ENCODE measurements at regions not wholly inside any gene's neighbourhood (a gene's known extent, or its start where the extent isn't known, plus 50 kb on each side); places are given as distances from the start of the nearest gene placed in this dataset.

DNA sequence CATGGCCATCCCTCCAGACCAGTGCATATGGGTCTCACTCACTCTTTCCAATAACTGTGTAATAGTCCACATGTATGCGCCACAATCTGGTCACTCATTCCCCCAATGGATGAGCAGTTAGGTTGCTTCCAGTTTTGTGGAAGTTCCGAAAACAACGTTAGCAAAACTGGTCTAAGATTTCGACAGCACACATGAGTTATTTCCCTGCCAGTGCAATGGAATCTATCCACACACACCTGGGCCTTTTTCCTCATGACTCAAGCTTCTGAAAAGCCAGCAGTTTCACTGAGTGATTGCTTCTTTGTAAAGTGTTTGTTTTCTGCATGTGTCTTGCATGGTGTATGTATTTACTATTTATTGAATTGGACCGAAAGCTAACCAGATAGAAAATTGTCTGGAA lies 58.8 kb upstream of the FHIP2A start:
- H3K27ac ChIP-seq (ENCODE audit: low read length in 2 of 2), result no peak overlapping the region
- H3K27me3 ChIP-seq (replicated peaks in 1 of 4; ENCODE audit: control extremely low read depth in 1 of 4, control insufficient read depth in 3 of 4, insufficient read depth in 4 of 4, low read length in 3 of 4), result peaks cover 0 to 26% (median 25%) of the 10 kb centered on the region in 4 experiments
- intact Hi-C loops (cut with micrococcal nuclease), result no loop called here
- peaks cover 45% of the 10 kb centered on the region for H3K27me3 Mint-ChIP-seq
- H3K4me3 ChIP-seq (ENCODE audit: control extremely low read depth in 1 of 5, extremely low read depth in 1 of 5, insufficient read depth in 1 of 5, low read depth in 2 of 5, low read length in 4 of 5), result no peak overlapping the region
- no peaks in the 10 kb centered on the region for H4K20me1 ChIP-seq (ENCODE audit: control insufficient read depth, insufficient read depth, low read length, poor library complexity, severe bottlenecking)
- H3K9me3 ChIP-seq (ENCODE audit: control extremely low read depth in 1 of 3, control insufficient read depth in 2 of 3, insufficient read depth in 1 of 3, low read length in 2 of 3), result no peaks in the 10 kb centered on the region
- no peaks in the 10 kb centered on the region for H3K9me3 Mint-ChIP-seq (ENCODE audit: insufficient read depth)
- TF ChIP-seq, protein P1, sequence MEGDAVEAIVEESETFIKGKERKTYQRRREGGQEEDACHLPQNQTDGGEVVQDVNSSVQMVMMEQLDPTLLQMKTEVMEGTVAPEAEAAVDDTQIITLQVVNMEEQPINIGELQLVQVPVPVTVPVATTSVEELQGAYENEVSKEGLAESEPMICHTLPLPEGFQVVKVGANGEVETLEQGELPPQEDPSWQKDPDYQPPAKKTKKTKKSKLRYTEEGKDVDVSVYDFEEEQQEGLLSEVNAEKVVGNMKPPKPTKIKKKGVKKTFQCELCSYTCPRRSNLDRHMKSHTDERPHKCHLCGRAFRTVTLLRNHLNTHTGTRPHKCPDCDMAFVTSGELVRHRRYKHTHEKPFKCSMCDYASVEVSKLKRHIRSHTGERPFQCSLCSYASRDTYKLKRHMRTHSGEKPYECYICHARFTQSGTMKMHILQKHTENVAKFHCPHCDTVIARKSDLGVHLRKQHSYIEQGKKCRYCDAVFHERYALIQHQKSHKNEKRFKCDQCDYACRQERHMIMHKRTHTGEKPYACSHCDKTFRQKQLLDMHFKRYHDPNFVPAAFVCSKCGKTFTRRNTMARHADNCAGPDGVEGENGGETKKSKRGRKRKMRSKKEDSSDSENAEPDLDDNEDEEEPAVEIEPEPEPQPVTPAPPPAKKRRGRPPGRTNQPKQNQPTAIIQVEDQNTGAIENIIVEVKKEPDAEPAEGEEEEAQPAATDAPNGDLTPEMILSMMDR (IDR thresholded peaks at IDR 0.05), result no peak
- WGBS (ENCODE audit: insufficient coverage), result 96% methylated on average over 5 of the region's 5 CpGs
- CTCF ChIA-PET, result no interaction called here
- ATAC-seq (ENCODE audit: low read depth) (no peak), DNase-seq (no peak)
- H3K27ac Mint-ChIP-seq, result no peak overlapping the region
- H3K4me3 Mint-ChIP-seq, result no peak overlapping the region
- peaks cover 10 to 18% of the 10 kb centered on the region in 2 donors for H3K4me1 ChIP-seq (ENCODE audit: control insufficient read depth in 2 of 2, insufficient read depth in 2 of 2, low read length in 2 of 2)
- no peak overlapping the region for H3K4me2 ChIP-seq (replicated peaks; ENCODE audit: low read depth, low read length, poor library complexity, severe bottlenecking)
- H3K79me2 ChIP-seq (ENCODE audit: control insufficient read depth, insufficient read depth, low read length), result no peaks in the 10 kb centered on the region
- POLR2A ChIA-PET, result no interaction called here
- H3K4me1 Mint-ChIP-seq, result peaks cover 5% of the 10 kb centered on the region
- no peak overlapping the region for H2AFZ ChIP-seq (ENCODE audit: insufficient read depth, low read depth, low read length, poor library complexity, severe bottlenecking)
- no peaks in the 10 kb centered on the region for H3K36me3 ChIP-seq (replicated peaks in 1 of 2; ENCODE audit: control extremely low read depth in 1 of 2, control insufficient read depth in 1 of 2, extremely low read depth in 1 of 2, insufficient read depth in 2 of 2, low read length in 1 of 2)
- no peak overlapping the region for H3K9ac ChIP-seq (ENCODE audit: low read length)

DNA sequence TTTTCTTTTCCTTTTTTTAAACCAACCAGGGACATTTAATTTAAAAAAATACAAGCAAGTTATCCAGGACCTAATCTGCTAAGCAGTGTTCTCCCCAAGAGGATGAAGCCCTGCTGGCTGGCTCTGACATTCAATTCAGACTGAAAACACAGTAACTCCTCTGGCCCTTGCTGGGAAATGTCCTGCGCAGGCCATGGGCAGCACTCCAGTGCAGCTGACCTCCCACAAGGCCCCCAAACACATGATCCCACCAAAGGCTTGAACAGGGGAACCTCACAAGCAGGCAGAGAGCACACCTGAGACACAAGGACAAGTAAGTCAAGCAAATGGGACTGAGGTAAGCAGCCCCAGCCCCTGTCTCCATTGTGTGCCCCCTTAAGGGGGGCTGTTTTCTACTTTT lies 56.9 kb upstream of the FHIP2A start:
- H3K4me3 Mint-ChIP-seq, result no peak overlapping the region
- no peak overlapping the region for H3K27ac ChIP-seq (ENCODE audit: low read length in 2 of 2)
- TF ChIP-seq EZH2 (IDR thresholded peaks at IDR 0.05; ENCODE audit: borderline replicate concordance, insufficient read depth, low read depth, low read length, poor library complexity, severe bottlenecking), result no peak
- TF ChIP-seq, protein P1 (IDR thresholded peaks at IDR 0.05), result no peak
- H3K4me2 ChIP-seq (replicated peaks; ENCODE audit: low read depth, low read length, poor library complexity, severe bottlenecking), result no peak overlapping the region
- ATAC-seq (ENCODE audit: low read depth) (no peak), DNase-seq (no peak)
- no peak overlapping the region for H3K4me3 ChIP-seq (ENCODE audit: control extremely low read depth in 1 of 5, extremely low read depth in 1 of 5, insufficient read depth in 1 of 5, low read depth in 2 of 5, low read length in 4 of 5)
- H3K27ac Mint-ChIP-seq, result no peak overlapping the region
- H3K36me3 ChIP-seq (replicated peaks in 1 of 2; ENCODE audit: control extremely low read depth in 1 of 2, control insufficient read depth in 1 of 2, extremely low read depth in 1 of 2, insufficient read depth in 2 of 2, low read length in 1 of 2), result no peaks in the 10 kb centered on the region
- ChIA-PET POLR2A (no interaction called here), CTCF (interaction anchor here (1.1 to 1.3 kb wide), 2 partner anchors 22 to 294 kb away, joined by 3 read pairs; no protein-coding TSS in a partner anchor)
- no CpG with 5 or more reads among the region's 1 CpG for WGBS (ENCODE audit: insufficient coverage)
- peaks cover 12% of the 10 kb centered on the region for H3K4me1 Mint-ChIP-seq
- intact Hi-C loops (cut with micrococcal nuclease), result no loop called here
- H3K9me3 Mint-ChIP-seq (ENCODE audit: insufficient read depth), result no peaks in the 10 kb centered on the region
- no peaks in the 10 kb centered on the region for H3K79me2 ChIP-seq (ENCODE audit: control insufficient read depth, insufficient read depth, low read length)
- no peaks in the 10 kb centered on the region for H4K20me1 ChIP-seq (ENCODE audit: control insufficient read depth, insufficient read depth, low read length, poor library complexity, severe bottlenecking)
- H2AFZ ChIP-seq (ENCODE audit: insufficient read depth, low read depth, low read length, poor library complexity, severe bottlenecking), result no peak overlapping the region
- no peaks in the 10 kb centered on the region for H3K9me3 ChIP-seq (ENCODE audit: control extremely low read depth in 1 of 3, control insufficient read depth in 2 of 3, insufficient read depth in 1 of 3, low read length in 2 of 3)
- peaks cover 0 to 31% (median 27%) of the 10 kb centered on the region in 4 experiments for H3K27me3 ChIP-seq (replicated peaks in 1 of 4; ENCODE audit: control extremely low read depth in 1 of 4, control insufficient read depth in 3 of 4, insufficient read depth in 4 of 4, low read length in 3 of 4)
- H3K9ac ChIP-seq (ENCODE audit: low read length), result no peak overlapping the region
- peaks cover 13 to 18% of the 10 kb centered on the region in 2 donors for H3K4me1 ChIP-seq (ENCODE audit: control insufficient read depth in 2 of 2, insufficient read depth in 2 of 2, low read length in 2 of 2)
- H3K27me3 Mint-ChIP-seq, result peaks cover 51% of the 10 kb centered on the region
